RWPE2 (cell line): ENCODE measurements at regions not wholly inside any gene's neighbourhood (a gene's known extent, or its start where the extent isn't known, plus 50 kb on each side); places are given as distances from the start of the nearest gene placed in this dataset.

ENCODE experiments used
- ATAC-seq: fragments of 200-7000 bp; cut with Tn5 transposase; 3 replicates; pipeline ENCODE4 v1.9.1; 2021; ENCODE audit warnings: low read depth
- DNase-seq: peaks from one replicate; pipeline ENCODE4 v3.0.0-alpha.2; 2020; ENCODE audit warnings: low spot score
- H3K27ac ChIP-seq: fragments of 450-650 bp; 2 replicates; pipeline ENCODE4 v1.5.1; 2017; ENCODE audit warnings: mild to moderate bottlenecking; ENCODE audit not compliant: poor library complexity, severe bottlenecking
- H3K27me3 ChIP-seq: fragments of 250-450 bp; sonication (Bioruptor Pico); 2 replicates; pipeline ENCODE4 v1.5.1; 2021; ENCODE audit warnings: mild to moderate bottlenecking, moderate library complexity; ENCODE audit not compliant: insufficient read depth, poor library complexity, severe bottlenecking
- H3K36me3 ChIP-seq: fragments of 250-450 bp; sonication (Bioruptor Pico); 2 replicates; pipeline ENCODE4 v1.5.1; 2020; ENCODE audit warnings: low read depth, mild to moderate bottlenecking, moderate library complexity
- H3K4me1 ChIP-seq: fragments of 250-450 bp; sonication (Bioruptor Pico); 2 replicates; pipeline ENCODE4 v1.5.1; 2021; ENCODE audit warnings: mild to moderate bottlenecking, moderate library complexity; ENCODE audit not compliant: insufficient read depth, poor library complexity, severe bottlenecking
- H3K4me3 ChIP-seq: fragments of 250-450 bp; sonication (Bioruptor Pico); 2 replicates; pipeline ENCODE4 v1.5.1; 2021; ENCODE audit warnings: mild to moderate bottlenecking, moderate library complexity; ENCODE audit not compliant: severe bottlenecking
- H3K9me3 ChIP-seq: fragments of 250-450 bp; sonication (Bioruptor Pico); 2 replicates; pipeline ENCODE4 v1.5.1; 2021; ENCODE audit warnings: mild to moderate bottlenecking, moderate library complexity; ENCODE audit not compliant: severe bottlenecking
- TF ChIP-seq, protein P1 (sequence below): fragments of 450-650 bp; IDR thresholded peaks from one replicate; pipeline ENCODE4 v1.5.1; 2017; ENCODE audit warnings: mild to moderate bottlenecking, moderate library complexity; ENCODE audit not compliant: poor library complexity, severe bottlenecking

DNA sequence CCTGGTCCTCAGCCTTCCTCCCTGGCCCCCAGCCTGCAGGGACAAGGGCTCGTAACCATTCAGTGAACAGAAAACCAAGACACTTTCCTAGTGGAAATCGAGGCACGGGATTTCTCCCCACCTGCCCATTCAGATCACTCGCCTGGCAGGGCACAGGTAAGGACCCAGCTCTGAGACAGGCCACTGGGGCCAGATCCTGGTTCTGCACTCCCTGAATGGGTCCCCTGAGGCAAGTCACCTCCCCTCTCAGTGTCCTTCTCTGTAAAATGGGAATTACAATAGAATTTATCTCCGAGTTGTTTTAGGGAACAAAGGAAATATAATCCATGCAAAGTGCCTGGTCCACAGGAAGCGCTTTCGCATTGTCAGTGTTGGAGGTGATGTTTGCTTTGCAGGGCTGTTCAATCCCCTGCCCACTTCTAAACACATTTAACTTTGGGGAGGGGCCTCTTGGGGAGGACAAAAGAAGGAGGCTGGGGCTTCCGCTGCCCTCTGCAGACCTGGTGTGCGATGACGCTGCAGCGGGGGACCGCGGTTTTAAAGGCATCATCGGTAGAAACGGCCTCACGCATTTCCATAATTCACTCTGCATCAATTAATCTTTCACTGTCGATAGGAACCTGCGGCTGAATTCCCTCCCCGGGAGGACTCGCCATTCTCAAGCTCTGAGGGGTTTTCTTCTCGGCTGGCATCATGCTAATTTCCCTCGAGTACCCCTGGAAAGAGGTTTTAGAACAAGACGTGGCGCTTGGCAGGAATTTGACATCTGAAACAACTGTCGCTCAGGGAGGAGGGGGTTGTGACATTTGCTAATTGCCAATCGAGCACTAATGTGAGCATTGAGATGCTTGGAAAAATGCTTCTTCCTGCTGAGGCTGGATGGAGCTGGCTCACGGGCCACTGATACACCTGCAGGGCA lies 70.4 kb upstream of the FGF3 start:
- Histone ChIP-seq H3K27ac (no peak overlapping the region), H3K4me3 (no peak overlapping the region), H3K36me3 (no peaks in the 10 kb centered on the region), H3K27me3 (no peaks in the 10 kb centered on the region), H3K9me3 (no peaks in the 10 kb centered on the region), H3K4me1 (no peaks in the 10 kb centered on the region)
- TF ChIP-seq, protein P1, sequence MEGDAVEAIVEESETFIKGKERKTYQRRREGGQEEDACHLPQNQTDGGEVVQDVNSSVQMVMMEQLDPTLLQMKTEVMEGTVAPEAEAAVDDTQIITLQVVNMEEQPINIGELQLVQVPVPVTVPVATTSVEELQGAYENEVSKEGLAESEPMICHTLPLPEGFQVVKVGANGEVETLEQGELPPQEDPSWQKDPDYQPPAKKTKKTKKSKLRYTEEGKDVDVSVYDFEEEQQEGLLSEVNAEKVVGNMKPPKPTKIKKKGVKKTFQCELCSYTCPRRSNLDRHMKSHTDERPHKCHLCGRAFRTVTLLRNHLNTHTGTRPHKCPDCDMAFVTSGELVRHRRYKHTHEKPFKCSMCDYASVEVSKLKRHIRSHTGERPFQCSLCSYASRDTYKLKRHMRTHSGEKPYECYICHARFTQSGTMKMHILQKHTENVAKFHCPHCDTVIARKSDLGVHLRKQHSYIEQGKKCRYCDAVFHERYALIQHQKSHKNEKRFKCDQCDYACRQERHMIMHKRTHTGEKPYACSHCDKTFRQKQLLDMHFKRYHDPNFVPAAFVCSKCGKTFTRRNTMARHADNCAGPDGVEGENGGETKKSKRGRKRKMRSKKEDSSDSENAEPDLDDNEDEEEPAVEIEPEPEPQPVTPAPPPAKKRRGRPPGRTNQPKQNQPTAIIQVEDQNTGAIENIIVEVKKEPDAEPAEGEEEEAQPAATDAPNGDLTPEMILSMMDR, result no peak
- ATAC-seq (no peak), DNase-seq (peak; percentile 16)

DNA sequence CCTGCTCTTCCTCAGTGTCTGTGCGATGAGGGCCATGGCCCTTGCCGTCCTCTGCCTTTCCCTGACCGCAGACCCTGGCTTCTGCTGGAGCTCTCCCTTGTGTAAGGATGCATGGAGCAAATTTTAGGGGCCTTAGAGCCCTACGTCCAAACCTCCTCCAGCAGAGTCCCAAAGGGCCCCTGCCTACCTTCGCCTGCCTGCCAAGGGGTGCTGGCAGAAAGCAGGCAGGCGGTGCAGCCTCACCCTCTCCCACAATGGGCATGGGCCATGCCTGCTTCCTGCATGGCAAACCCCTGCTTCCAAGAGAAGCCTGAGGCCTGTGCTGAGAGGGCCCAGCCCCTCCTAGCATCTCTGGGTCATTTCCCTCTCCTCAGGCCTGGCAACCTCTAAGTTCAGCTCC lies 71.3 kb upstream of the FGF3 start:
- DNase-seq, result peak; percentile 19
- no peaks in the 10 kb centered on the region for H3K27me3 ChIP-seq
- H3K36me3 ChIP-seq, result no peaks in the 10 kb centered on the region
- no peaks in the 10 kb centered on the region for H3K4me1 ChIP-seq
- ATAC-seq, result no peak
- H3K9me3 ChIP-seq, result no peaks in the 10 kb centered on the region
- TF ChIP-seq, protein P1, result no peak
- no peak overlapping the region for H3K4me3 ChIP-seq
- no peak overlapping the region for H3K27ac ChIP-seq

DNA sequence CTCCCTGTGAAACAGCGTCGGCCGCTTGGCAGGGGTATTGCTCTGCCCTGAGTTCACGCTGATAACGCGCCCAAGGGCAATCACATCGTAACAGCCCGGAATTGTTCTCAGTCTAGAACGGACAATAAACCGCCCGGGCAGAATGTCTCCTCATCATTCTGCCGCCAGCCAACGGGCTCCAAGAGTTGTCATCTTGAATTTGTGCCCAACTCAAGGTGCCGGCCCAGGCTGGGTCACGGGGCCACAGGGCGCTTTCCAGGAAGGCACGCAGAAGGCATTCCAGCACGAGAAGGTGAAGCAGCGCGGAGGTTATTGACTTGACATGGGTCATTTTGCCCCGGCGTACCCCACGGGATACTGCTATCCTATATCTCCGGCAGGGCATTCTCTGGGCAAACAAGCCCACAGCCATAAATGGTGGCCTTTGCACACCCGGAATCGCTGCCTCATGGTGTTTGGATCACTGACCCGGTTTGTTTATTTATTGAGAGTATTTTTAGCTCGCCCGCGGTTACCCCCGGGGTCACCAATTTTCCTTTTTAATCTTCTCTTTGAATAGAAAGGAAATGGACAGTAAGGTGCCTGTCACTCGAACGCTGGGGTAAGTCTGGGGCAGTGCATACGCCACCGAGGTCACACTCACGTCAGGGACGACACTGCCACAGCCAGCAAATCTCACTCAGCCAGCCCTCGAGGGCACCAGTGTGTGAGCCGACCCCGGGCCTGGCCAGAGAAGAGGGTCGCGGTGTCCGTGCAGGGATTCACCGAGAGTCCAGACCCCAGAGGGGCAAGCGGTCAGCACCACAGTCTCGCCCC lies 72.4 kb upstream of the FGF3 start:
- TF ChIP-seq, protein P1, result no peak
- Histone ChIP-seq H3K4me1 (no peaks in the 10 kb centered on the region), H3K9me3 (no peaks in the 10 kb centered on the region), H3K4me3 (no peak overlapping the region), H3K27ac (no peak overlapping the region), H3K27me3 (no peaks in the 10 kb centered on the region), H3K36me3 (no peaks in the 10 kb centered on the region)
- no peak for ATAC-seq
- DNase-seq, result peak; percentile 53

DNA sequence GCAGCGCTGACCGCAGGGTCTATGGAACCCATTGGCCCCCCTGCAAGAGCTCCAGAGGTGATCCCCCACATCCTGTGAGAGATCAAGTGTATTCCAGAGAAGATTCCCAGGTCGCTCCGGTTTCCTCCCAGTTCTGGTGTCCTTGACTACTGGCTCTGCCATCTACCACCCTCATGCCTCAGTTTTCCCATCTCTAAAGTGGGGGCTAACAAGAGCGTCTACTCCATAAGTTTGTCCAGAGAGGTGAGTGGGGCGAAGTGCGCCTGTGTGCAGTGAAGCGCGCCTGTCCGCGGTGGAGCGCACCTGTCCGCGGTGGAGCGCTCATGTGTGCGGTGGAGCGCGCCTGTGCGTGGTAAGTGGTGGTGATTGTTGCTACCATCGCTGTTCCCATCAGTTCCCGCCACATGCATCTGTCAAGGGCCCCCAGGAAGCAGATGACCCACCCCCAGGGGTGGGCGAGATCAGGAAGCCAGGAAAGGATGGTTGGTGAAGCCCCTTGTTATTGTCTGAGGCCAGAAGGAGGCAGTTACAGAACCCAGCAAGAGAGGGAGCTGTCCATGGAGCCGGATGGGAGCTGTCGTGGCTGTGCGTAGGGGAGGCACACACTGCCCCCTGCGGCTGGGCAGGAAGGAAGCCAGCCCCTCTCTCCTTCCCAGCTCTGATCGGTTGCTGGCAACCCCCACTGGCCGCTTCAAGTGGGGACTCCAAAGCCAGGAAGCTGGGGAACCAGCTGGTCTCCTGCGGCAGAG lies 73.2 kb upstream of the FGF3 start:
- TF ChIP-seq, protein P1, result no peak
- H3K36me3 ChIP-seq, result no peaks in the 10 kb centered on the region
- H3K9me3 ChIP-seq, result no peaks in the 10 kb centered on the region
- no peak overlapping the region for H3K4me3 ChIP-seq
- H3K27ac ChIP-seq, result no peak overlapping the region
- H3K4me1 ChIP-seq, result no peaks in the 10 kb centered on the region
- H3K27me3 ChIP-seq, result no peaks in the 10 kb centered on the region
- ATAC-seq (no peak), DNase-seq (peak; percentile 45)
